Mucosa of rectum (tissue), 2 donors: ENCODE measurements at regions not wholly inside any gene's neighbourhood (a gene's known extent, or its start where the extent isn't known, plus 50 kb on each side); places are given as distances from the start of the nearest gene placed in this dataset.

Experiments used
- H3K27ac ChIP-seq, 2 donors: one replicate each; pipeline ENCODE4 v1.7.0; 2013; ENCODE audit warnings: inconsistent platforms in 2 of 2, low read depth in 2 of 2, low read length in 2 of 2
- H3K27me3 ChIP-seq, 2 donors: one replicate each; pipeline ENCODE4 v1.7.0; 2013; ENCODE audit warnings: low read length in 2 of 2; ENCODE audit not compliant: control insufficient read depth in 2 of 2, insufficient read depth in 2 of 2
- H3K36me3 ChIP-seq, 2 donors: one replicate each; pipeline ENCODE4 v1.7.0; 2013; ENCODE audit warnings: low read length in 2 of 2; ENCODE audit not compliant: control insufficient read depth in 2 of 2, insufficient read depth in 2 of 2
- H3K4me1 ChIP-seq, 2 donors: one replicate each; pipeline ENCODE4 v1.7.0; 2013; ENCODE audit warnings: low read length in 2 of 2, mild to moderate bottlenecking in 1 of 2; ENCODE audit not compliant: control insufficient read depth in 2 of 2, insufficient read depth in 2 of 2
- H3K4me3 ChIP-seq, 2 donors: one replicate each; pipeline ENCODE4 v1.7.0; 2013; ENCODE audit warnings: low read length in 2 of 2
- H3K9ac ChIP-seq, 2 donors: one replicate each; pipeline ENCODE4 v1.7.0; 2013; ENCODE audit warnings: low read length in 2 of 2, low read depth in 1 of 2, mild to moderate bottlenecking in 1 of 2
- H3K9me3 ChIP-seq, 2 donors: one replicate each; pipeline ENCODE4 v1.7.0; 2013; ENCODE audit warnings: low read length in 2 of 2; ENCODE audit not compliant: control insufficient read depth in 2 of 2
- donor health status: healthy.
- donor health status: Normal muscosa, but diverticular disease.

- Histone ChIP-seq H3K9ac (no peak overlapping the region), H3K27ac (no peak overlapping the region)
Observed at GRCh38 chr6:167761794-167762258, 64.9 kb upstream of the AFDN start.

GRCh38 chr6:167762259-167762962, 64.3 kb upstream of the AFDN start:
- no peak overlapping the region for H3K27ac ChIP-seq
- peaks cover 0 to 4% of the 10 kb centered on the region in 2 donors for H3K27me3 ChIP-seq
- H3K9ac ChIP-seq: no peak overlapping the region

More at GRCh38 chr6:167761794-167762258, 64.9 kb upstream of the AFDN start:
- peaks cover 0 to 4% of the 10 kb centered on the region in 2 donors for H3K27me3 ChIP-seq
- no peak overlapping the region for H3K4me3 ChIP-seq
- H3K9me3 ChIP-seq: no peaks in the 10 kb centered on the region
- H3K4me1 ChIP-seq: no peaks in the 10 kb centered on the region
- H3K36me3 ChIP-seq: no peaks in the 10 kb centered on the region

GRCh38 chr6:167763056-167763944, 63.4 kb upstream of the AFDN start:
- H3K9ac ChIP-seq: no peak overlapping the region
- H3K4me1 ChIP-seq: no peaks in the 10 kb centered on the region
- H3K4me3 ChIP-seq: no peak overlapping the region
- no peaks in the 10 kb centered on the region for H3K9me3 ChIP-seq
- H3K27ac ChIP-seq: no peak overlapping the region
- peaks cover 0 to 4% of the 10 kb centered on the region in 2 donors for H3K27me3 ChIP-seq
- H3K36me3 ChIP-seq: no peaks in the 10 kb centered on the region

More at GRCh38 chr6:167762259-167762962, 64.3 kb upstream of the AFDN start:
- Histone ChIP-seq H3K4me3 (no peak overlapping the region), H3K36me3 (no peaks in the 10 kb centered on the region), H3K4me1 (no peaks in the 10 kb centered on the region), H3K9me3 (no peaks in the 10 kb centered on the region)

GRCh38 chr6:167764215-167764614, 62.5 kb upstream of the AFDN start:
- Histone ChIP-seq H3K27me3 (peaks cover 0 to 4% of the 10 kb centered on the region in 2 donors), H3K4me3 (no peak overlapping the region), H3K9me3 (no peaks in the 10 kb centered on the region), H3K36me3 (no peaks in the 10 kb centered on the region), H3K27ac (no peak overlapping the region), H3K9ac (no peak overlapping the region), H3K4me1 (no peaks in the 10 kb centered on the region)

- no peak overlapping the region for H3K4me3 ChIP-seq
Observed at GRCh38 chr6:167764713-167765479, 61.8 kb upstream of the AFDN start.

DNA sequence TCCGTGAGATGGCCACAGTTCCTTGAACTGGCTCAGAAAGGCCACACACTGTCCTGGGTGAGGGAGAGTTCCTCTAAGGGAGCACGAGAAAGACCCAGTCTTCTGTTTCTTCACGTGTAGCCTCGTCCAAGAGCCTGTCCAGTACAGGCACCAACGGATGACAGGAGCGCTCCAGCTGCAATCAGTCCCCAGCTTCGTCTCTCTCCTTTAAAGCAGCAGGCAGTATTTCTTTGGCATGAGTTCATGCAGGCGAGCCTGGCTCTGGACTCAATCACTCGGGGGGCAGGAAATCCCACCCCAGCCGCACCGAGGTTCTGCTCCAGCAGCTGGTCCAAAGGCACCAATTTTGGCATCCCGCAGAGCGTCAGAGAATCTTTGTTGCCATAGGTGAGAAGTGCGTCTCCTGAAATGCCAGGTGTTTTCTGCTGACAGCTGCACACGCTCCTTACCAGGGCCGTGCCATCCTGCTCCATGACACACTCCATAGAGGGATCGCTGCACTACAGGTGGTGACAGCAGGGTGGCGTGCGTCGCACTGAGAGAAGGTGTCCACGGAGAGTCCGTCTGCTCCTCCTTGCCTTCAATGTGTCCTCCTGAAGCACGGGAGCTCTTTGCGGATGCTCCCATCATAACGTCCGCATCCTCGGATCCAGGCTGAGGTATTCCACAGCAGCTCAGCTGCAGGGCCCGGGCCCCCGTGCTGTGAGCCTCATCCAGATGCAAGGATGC, 59.6 kb upstream of the AFDN start:
- no peaks in the 10 kb centered on the region for H3K4me1 ChIP-seq
- no peaks in the 10 kb centered on the region for H3K9me3 ChIP-seq
- no peak overlapping the region for H3K9ac ChIP-seq
- H3K27ac ChIP-seq: no peak overlapping the region
- no peak overlapping the region for H3K4me3 ChIP-seq
- no peaks in the 10 kb centered on the region for H3K36me3 ChIP-seq
- H3K27me3 ChIP-seq: peaks cover 0 to 4% of the 10 kb centered on the region in 2 donors

More at GRCh38 chr6:167764713-167765479, 61.8 kb upstream of the AFDN start:
- Histone ChIP-seq H3K27ac (no peak overlapping the region), H3K36me3 (no peaks in the 10 kb centered on the region), H3K9ac (no peak overlapping the region), H3K4me1 (no peaks in the 10 kb centered on the region), H3K9me3 (no peaks in the 10 kb centered on the region), H3K27me3 (peaks cover 0 to 4% of the 10 kb centered on the region in 2 donors)

- Histone ChIP-seq H3K9me3 (no peaks in the 10 kb centered on the region), H3K27me3 (peaks cover 0 to 4% of the 10 kb centered on the region in 2 donors), H3K4me3 (no peak overlapping the region), H3K9ac (no peak overlapping the region), H3K36me3 (no peaks in the 10 kb centered on the region), H3K27ac (no peak overlapping the region), H3K4me1 (no peaks in the 10 kb centered on the region)
Observed at GRCh38 chr6:167767715-167768107, 59.0 kb upstream of the AFDN start.

DNA sequence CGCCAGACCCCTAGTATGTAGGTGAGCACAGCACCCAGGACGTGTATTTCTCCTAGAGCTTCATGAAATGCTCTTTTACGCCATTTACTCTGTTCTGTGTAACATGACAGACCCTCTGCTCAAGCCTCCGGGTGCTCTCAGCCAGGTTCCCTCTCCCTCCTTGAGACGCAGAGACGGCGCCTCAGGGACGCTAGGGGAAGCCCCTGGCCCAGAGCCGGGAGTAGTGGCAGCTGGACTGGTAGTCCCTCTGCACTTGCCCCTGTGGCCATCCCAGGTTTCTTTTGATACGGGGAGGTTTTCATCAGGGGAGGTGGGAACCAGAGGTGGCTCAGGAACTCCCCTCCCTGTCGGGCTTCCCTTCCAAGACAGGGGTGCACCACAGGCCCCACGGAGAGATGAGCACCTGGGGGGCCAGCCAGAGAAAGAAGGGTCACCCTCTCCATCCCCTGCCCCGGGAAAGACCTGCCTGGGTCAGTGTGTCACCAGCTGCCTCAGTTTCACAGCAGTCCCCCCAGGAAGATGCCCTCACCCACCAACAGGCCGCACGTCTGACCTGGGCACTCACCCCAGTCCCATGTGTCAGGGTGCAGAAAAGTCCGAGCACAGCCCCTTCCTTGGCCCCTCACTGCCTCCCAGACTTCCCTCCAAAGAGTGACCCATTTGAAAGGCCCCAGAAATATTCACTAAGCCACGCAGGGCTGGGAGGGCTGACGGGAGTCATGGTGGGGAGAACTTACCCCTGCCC, 58.1 kb upstream of the AFDN start:
- H3K27me3 ChIP-seq: peaks cover 0 to 4% of the 10 kb centered on the region in 2 donors
- no peak overlapping the region for H3K27ac ChIP-seq
- H3K4me3 ChIP-seq: no peak overlapping the region
- H3K9me3 ChIP-seq: no peaks in the 10 kb centered on the region
- H3K9ac ChIP-seq: no peak overlapping the region
- H3K36me3 ChIP-seq: no peaks in the 10 kb centered on the region
- H3K4me1 ChIP-seq: no peaks in the 10 kb centered on the region
